A673 (cell line): ENCODE measurements at regions not wholly inside any gene's neighbourhood (a gene's known extent, or its start where the extent isn't known, plus 50 kb on each side); places are given as distances from the start of the nearest gene placed in this dataset.

Experiments
- BruUV-seq: library from RNA; stranded (reverse); fragments of 400-500 nt; replicated peaks from 2 replicates; lab custom pipeline; 2021; lab: Mats Ljungman, UMichigan
- CTCF ChIA-PET: fragments of 300-600 bp; sonication (Branson Sonifier 250); formaldehyde crosslinking; loops from one replicate; lab custom pipeline; 2022; ENCODE audit warnings: antibody characterized with exemption; lab: Charles Lee
- POLR2A ChIA-PET: fragments of 300-600 bp; sonication (Branson Sonifier 250); formaldehyde crosslinking; loops from one replicate; lab custom pipeline; 2022; ENCODE audit warnings: antibody characterized with exemption; ENCODE audit not compliant: low non-redundant PET; lab: Charles Lee
- DNase-seq: peaks from one replicate; pipeline ENCODE4 v3.0.0-alpha.2; 2015; ENCODE audit warnings: low spot score
- H3K27ac ChIP-seq: fragments of 200-600 bp; sonication (generic); 2 replicates; pipeline ENCODE4 v1.5.1; 2016; ENCODE audit warnings: mixed run types, low read depth, mild to moderate bottlenecking, mixed read lengths, antibody characterized with exemption, low read length; ENCODE audit not compliant: poor library complexity, severe bottlenecking
- H3K27me3 ChIP-seq: fragments of 200-600 bp; sonication (generic); replicated peaks from 2 replicates; pipeline ENCODE4 v1.6.1; 2017; ENCODE audit warnings: mixed run types, low read depth, mild to moderate bottlenecking, mixed read lengths, antibody characterized with exemption, low read length; ENCODE audit not compliant: insufficient read depth, poor library complexity
- H3K36me3 ChIP-seq: fragments of 200-600 bp; sonication (generic); 2 replicates; pipeline ENCODE4 v1.6.1; 2016; ENCODE audit warnings: mixed run types, mild to moderate bottlenecking, mixed read lengths, antibody characterized with exemption, low read length; ENCODE audit not compliant: insufficient read depth, poor library complexity, severe bottlenecking
- H3K4me1 ChIP-seq: fragments of 200-600 bp; sonication (generic); 2 replicates; pipeline ENCODE4 v1.6.1; 2017; ENCODE audit warnings: mixed run types, mild to moderate bottlenecking, mixed read lengths, antibody characterized with exemption, low read length; ENCODE audit not compliant: insufficient read depth, poor library complexity, severe bottlenecking
- H3K4me3 ChIP-seq: fragments of 200-600 bp; sonication (generic); 2 replicates; pipeline ENCODE4 v1.5.1; 2016; ENCODE audit warnings: low read depth, mixed run types, mild to moderate bottlenecking, mixed read lengths, low read length; ENCODE audit not compliant: poor library complexity, severe bottlenecking
- H3K9me3 ChIP-seq: fragments of 200-600 bp; sonication (generic); 2 replicates; pipeline ENCODE4 v1.6.1; 2016; ENCODE audit warnings: mixed run types, low read depth, mild to moderate bottlenecking, mixed read lengths, antibody characterized with exemption, low read length; ENCODE audit not compliant: poor library complexity, severe bottlenecking
- EZH2 ChIP-seq: fragments of 200-600 bp; sonication (generic); IDR thresholded peaks from 2 replicates; pipeline ENCODE4 v1.6.1; 2017; ENCODE audit warnings: borderline replicate concordance, low read depth, mild to moderate bottlenecking, mixed read lengths, antibody characterized with exemption, low read length; ENCODE audit not compliant: poor library complexity, severe bottlenecking
- intact Hi-C: fragments of 100-400 bp; cut with micrococcal nuclease; formaldehyde crosslinking; loops from one replicate; pipeline ENCODE4 v1.10.0; 2022; ENCODE audit not compliant: unreplicated experiment
- TF ChIP-seq, protein P1 (sequence below): fragments of 300-800, 200-600 bp; sonication (generic); conservative IDR thresholded peaks from 2 replicates; pipeline ENCODE4 v1.5.1; 2017; ENCODE audit warnings: low read depth, mild to moderate bottlenecking, antibody characterized with exemption, low read length, moderate library complexity, mixed read lengths

GRCh38 chr2:239806276-239806675 lies 218.9 kb downstream of the NDUFA10 start:
- no TSS peak for BruUV-seq
- Histone ChIP-seq H3K27ac (no peak overlapping the region), H3K9me3 (no peaks in the 10 kb centered on the region), H3K4me3 (no peak overlapping the region), H3K27me3 (peaks cover 9% of the 10 kb centered on the region), H3K36me3 (no peaks in the 10 kb centered on the region), H3K4me1 (no peaks in the 10 kb centered on the region)
- POLR2A ChIA-PET = no interaction called here
- intact Hi-C loops = no loop called here
- CTCF ChIA-PET = no interaction called here
- DNase-seq = no peak
- no peak for TF ChIP-seq EZH2
- TF ChIP-seq, protein P1, sequence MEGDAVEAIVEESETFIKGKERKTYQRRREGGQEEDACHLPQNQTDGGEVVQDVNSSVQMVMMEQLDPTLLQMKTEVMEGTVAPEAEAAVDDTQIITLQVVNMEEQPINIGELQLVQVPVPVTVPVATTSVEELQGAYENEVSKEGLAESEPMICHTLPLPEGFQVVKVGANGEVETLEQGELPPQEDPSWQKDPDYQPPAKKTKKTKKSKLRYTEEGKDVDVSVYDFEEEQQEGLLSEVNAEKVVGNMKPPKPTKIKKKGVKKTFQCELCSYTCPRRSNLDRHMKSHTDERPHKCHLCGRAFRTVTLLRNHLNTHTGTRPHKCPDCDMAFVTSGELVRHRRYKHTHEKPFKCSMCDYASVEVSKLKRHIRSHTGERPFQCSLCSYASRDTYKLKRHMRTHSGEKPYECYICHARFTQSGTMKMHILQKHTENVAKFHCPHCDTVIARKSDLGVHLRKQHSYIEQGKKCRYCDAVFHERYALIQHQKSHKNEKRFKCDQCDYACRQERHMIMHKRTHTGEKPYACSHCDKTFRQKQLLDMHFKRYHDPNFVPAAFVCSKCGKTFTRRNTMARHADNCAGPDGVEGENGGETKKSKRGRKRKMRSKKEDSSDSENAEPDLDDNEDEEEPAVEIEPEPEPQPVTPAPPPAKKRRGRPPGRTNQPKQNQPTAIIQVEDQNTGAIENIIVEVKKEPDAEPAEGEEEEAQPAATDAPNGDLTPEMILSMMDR = no peak

- CTCF ChIA-PET = no interaction called here
- no peak overlapping the region for H3K4me3 ChIP-seq
- H3K36me3 ChIP-seq = no peaks in the 10 kb centered on the region
- BruUV-seq = no TSS peak
- intact Hi-C loops = no loop called here
- TF ChIP-seq, protein P1 = no peak
- no peak for TF ChIP-seq EZH2
- H3K9me3 ChIP-seq = no peaks in the 10 kb centered on the region
- POLR2A ChIA-PET = no interaction called here
- H3K4me1 ChIP-seq = no peaks in the 10 kb centered on the region
- peaks cover 9% of the 10 kb centered on the region for H3K27me3 ChIP-seq
- no peak overlapping the region for H3K27ac ChIP-seq
- no peak for DNase-seq
These were observed 219.7 kb downstream of the NDUFA10 start for GRCh38 chr2:239805414-239805813.

DNA sequence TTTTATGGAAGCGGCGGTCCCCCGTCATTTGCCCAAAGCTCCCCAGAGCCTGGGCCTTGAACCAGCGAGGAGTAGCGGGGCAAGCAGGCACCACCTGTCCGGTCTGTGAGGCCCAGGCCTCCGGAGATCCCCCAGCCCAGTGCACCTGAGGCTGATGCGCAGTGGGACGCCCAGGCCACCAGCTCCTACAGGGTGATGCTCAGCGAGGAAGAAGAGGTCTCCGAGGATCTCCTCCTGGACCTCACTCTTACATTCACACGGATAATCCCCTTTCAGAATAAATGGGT lies 220.2 kb downstream of the NDUFA10 start:
- H3K36me3 ChIP-seq = no peaks in the 10 kb centered on the region
- no peak for DNase-seq
- H3K4me1 ChIP-seq = no peaks in the 10 kb centered on the region
- BruUV-seq = no TSS peak
- H3K9me3 ChIP-seq = no peaks in the 10 kb centered on the region
- H3K27me3 ChIP-seq = peaks cover 9% of the 10 kb centered on the region
- CTCF ChIA-PET = no interaction called here
- POLR2A ChIA-PET = no interaction called here
- no peak overlapping the region for H3K4me3 ChIP-seq
- intact Hi-C loops = no loop called here
- no peak for TF ChIP-seq EZH2
- TF ChIP-seq, protein P1 = no peak
- H3K27ac ChIP-seq = no peak overlapping the region
